GM06990 (cell line): ENCODE measurements at regions not wholly inside any gene's neighbourhood (a gene's known extent, or its start where the extent isn't known, plus 50 kb on each side); places are given as distances from the start of the nearest gene placed in this dataset.

Experiments
- DNase-seq: peaks from one replicate; pipeline ENCODE4 v3.0.0-alpha.2; 2011; ENCODE audit not compliant: insufficient read length; ENCODE audit errors: extremely low read depth
- H3K27me3 ChIP-seq: replicated peaks from 2 replicates; pipeline ENCODE4 v1.6.0; 2011; ENCODE audit warnings: low read length; ENCODE audit not compliant: control insufficient read depth, insufficient read depth
- H3K36me3 ChIP-seq: 2 replicates; pipeline ENCODE4 v1.5.1; 2011; ENCODE audit warnings: low read length; ENCODE audit not compliant: control insufficient read depth, insufficient read depth
- H3K4me3 ChIP-seq: replicated peaks from 2 replicates; pipeline ENCODE4 v1.5.1; 2011; ENCODE audit warnings: low read depth, mild to moderate bottlenecking, control low read depth, low read length
- CTCF ChIP-seq: IDR thresholded peaks from 2 replicates; pipeline ENCODE4 v1.5.1; 2011; ENCODE audit warnings: low read length, control low read depth, mild to moderate bottlenecking, inconsistent platforms; ENCODE audit not compliant: insufficient read depth, poor library complexity, severe bottlenecking

DNA sequence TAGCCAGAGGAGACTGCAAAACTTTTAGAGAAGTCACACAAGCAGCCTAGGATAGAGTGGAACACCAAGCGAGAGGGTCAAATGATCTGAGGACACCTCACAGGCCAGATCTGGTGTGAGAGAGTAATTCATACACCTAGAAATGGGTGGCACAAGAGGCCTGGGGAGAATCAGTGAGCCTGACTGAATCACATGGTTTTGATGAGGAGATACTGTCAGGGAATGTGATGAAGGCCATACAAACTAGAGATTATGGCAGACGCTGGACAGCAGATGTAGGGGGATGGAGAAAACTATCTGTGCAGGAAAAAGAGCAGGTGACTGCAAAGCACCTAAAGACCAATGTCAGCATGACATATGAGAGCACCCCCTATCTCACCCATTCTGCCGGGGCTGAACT is 105.0 kb upstream of the TTC14 start:
- H3K36me3 ChIP-seq = no peaks in the 10 kb centered on the region
- DNase-seq = no peak
- H3K4me3 ChIP-seq = no peak overlapping the region
- H3K27me3 ChIP-seq = no peaks in the 10 kb centered on the region
- TF ChIP-seq CTCF = no peak

- no peak for TF ChIP-seq CTCF
- DNase-seq = no peak
- Histone ChIP-seq H3K4me3 (no peak overlapping the region), H3K36me3 (no peaks in the 10 kb centered on the region), H3K27me3 (no peaks in the 10 kb centered on the region)
Observed at GRCh38 chr3:180516368-180516767, 85.6 kb upstream of the TTC14 start.

DNA sequence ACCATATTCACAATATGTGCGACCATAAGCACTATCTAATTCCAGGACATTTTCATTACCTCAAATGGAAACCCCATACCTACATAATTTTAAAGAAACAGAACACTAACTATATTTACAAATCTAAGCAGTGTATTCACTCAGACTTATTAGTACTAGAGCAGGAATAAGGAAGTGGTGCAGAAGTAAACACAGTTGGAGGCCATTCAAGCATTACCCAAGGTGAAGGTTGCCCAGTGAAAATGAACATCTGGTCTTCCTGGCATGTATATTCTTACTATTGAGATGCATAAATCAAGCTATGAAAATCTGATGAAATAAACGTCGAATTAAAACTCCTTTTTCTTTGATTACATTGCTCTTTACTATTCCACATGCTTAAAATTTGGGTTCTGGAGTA is 78.9 kb upstream of the TTC14 start:
- TF ChIP-seq CTCF = no peak
- Histone ChIP-seq H3K27me3 (no peaks in the 10 kb centered on the region), H3K4me3 (no peak overlapping the region), H3K36me3 (no peaks in the 10 kb centered on the region)
- no peak for DNase-seq

DNA sequence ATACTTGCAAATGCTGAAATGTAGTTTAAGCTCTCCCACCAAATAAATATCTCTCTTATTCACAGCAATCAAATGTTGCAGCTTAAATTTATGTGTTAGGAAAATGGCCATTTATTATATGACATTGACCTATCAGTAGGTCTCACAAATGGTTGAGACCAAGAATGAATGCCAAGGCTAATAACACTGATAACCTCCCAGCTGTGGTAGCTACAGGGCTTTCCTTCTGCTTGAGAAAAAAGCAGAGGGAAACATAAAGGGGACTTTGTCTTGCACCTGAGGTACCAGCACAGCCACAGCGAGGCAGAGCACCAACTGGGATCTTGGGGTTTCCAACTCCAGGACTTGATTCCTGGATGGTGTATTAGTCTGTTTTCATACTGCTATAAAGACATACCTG is 73.1 kb upstream of the TTC14 start:
- no peaks in the 10 kb centered on the region for H3K27me3 ChIP-seq
- H3K4me3 ChIP-seq = no peak overlapping the region
- no peaks in the 10 kb centered on the region for H3K36me3 ChIP-seq
- TF ChIP-seq CTCF = no peak
- no peak for DNase-seq

DNA sequence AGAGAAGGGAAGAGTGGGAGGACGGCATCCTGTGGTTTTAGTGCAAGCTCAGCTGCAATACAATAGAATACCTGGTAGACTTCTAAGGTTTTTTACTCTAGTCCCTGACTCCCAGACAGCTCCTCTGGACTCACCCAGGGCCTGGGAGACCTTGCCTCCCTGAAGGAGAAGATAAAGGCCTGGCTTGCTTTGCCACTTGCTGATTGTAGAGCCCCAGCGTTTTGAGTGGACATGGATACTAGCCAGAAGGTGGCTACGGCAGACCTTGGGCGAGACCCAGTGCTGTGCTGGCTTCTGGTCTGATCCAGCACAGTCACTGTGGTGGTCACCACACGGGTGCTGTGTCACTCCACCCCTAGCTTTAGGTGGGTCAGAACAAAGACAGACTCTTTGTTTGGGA is 72.2 kb upstream of the TTC14 start:
- TF ChIP-seq CTCF = no peak
- no peak overlapping the region for H3K4me3 ChIP-seq
- no peaks in the 10 kb centered on the region for H3K27me3 ChIP-seq
- no peak for DNase-seq
- no peaks in the 10 kb centered on the region for H3K36me3 ChIP-seq

GRCh38 chr3:180530276-180530675 is 71.7 kb upstream of the TTC14 start:
- no peak overlapping the region for H3K4me3 ChIP-seq
- no peak for TF ChIP-seq CTCF
- H3K27me3 ChIP-seq = no peaks in the 10 kb centered on the region
- no peaks in the 10 kb centered on the region for H3K36me3 ChIP-seq
- DNase-seq = no peak
